ENCODE measurements at regions not wholly inside any gene's neighbourhood (a gene's known extent, or its start where the extent isn't known, plus 50 kb on each side); places are given as distances from the start of the nearest gene placed in this dataset.

DNA sequence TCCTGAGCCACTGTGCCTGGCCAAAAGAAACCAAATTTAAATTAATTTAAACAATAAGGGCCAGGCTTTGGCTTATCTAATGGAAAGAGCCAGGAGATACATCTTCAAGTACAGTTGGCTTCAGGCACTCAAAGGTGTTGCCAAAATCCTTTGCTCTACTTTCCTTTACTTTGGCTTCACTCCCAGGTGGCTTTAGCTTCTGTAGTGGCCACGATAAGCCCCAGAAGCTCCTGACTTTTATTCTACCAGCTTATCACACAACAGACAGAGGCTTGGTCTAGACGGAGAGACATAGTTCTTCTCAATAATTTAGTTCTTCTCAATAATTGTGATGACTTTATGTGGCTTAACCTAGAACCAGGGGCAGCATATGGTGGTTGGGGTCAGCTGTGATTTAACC is 211.2 kb upstream of the LNX1 start:
- Histone ChIP-seq H3K4me1 (ENCODE audit: insufficient read depth) (no peaks in the 10 kb centered on the region), H3K27me3 (no peaks in the 10 kb centered on the region), H4K20me1 (ENCODE audit: insufficient read depth, poor library complexity, severe bottlenecking) (no peaks in the 10 kb centered on the region), H2AFZ (no peak overlapping the region), H3K4me3 (no peak overlapping the region), H3K27ac (no peak overlapping the region), H3K79me2 (no peaks in the 10 kb centered on the region), H3K9me3 (ENCODE audit: low read depth) (no peaks in the 10 kb centered on the region), H3K36me3 (replicated peaks; ENCODE audit: insufficient read depth, low read depth) (no peaks in the 10 kb centered on the region), H3K4me2 (no peak overlapping the region), H3K9me2 (replicated peaks; ENCODE audit: insufficient read depth) (no peaks in the 10 kb centered on the region)
- WGBS (ENCODE audit: low lambda C conversion rate, missing lambda C conversion rate), result 89% methylated on average over 2 of the region's 2 CpGs
- no peak for DNase-seq (ENCODE audit: low spot score)
- TF ChIP-seq CTCF (IDR thresholded peaks at IDR 0.05; ENCODE audit: poor library complexity), result no peak
- no peak for TF ChIP-seq EZH2phosphoT487 (IDR thresholded peaks at IDR 0.05; ENCODE audit: low read depth, severe bottlenecking, unreplicated experiment)
- TF ChIP-seq EZH2 (IDR thresholded peaks at IDR 0.05; ENCODE audit: borderline replicate concordance), result no peak

DNA sequence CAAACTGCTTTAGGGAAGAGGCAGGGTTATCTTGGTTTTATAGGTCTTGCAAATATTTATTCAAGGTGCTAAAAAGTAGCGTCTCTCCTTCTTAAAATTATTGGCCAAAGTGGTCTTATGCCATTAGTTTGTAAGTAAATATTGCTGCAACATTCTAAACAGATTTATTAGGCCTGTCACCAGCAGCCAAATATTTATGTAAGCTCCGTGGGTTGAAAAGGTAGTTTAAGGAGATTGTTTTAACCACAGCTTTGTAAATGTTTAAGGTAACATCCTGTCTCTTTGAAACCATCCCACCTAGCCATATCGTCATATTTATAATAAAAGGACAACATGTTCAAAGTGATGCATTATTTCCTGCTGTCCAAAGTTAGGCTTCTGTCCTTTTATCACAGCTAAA is 210.1 kb upstream of the LNX1 start:
- Histone ChIP-seq H2AFZ (no peak overlapping the region), H3K9me3 (ENCODE audit: low read depth) (no peaks in the 10 kb centered on the region), H3K4me1 (ENCODE audit: insufficient read depth) (no peaks in the 10 kb centered on the region), H3K27ac (no peak overlapping the region), H3K4me3 (no peak overlapping the region), H3K4me2 (no peak overlapping the region), H3K27me3 (no peaks in the 10 kb centered on the region), H3K36me3 (replicated peaks; ENCODE audit: insufficient read depth, low read depth) (no peaks in the 10 kb centered on the region), H4K20me1 (ENCODE audit: insufficient read depth, poor library complexity, severe bottlenecking) (no peaks in the 10 kb centered on the region), H3K79me2 (no peaks in the 10 kb centered on the region), H3K9me2 (replicated peaks; ENCODE audit: insufficient read depth) (no peaks in the 10 kb centered on the region)
- no peak for DNase-seq (ENCODE audit: low spot score)
- WGBS (ENCODE audit: low lambda C conversion rate, missing lambda C conversion rate), result 42% methylated on average over 3 of the region's 3 CpGs
- TF ChIP-seq CTCF (IDR thresholded peaks at IDR 0.05; ENCODE audit: poor library complexity) (no peak), EZH2 (IDR thresholded peaks at IDR 0.05; ENCODE audit: borderline replicate concordance) (no peak), EZH2phosphoT487 (IDR thresholded peaks at IDR 0.05; ENCODE audit: low read depth, severe bottlenecking, unreplicated experiment) (no peak)

GRCh38 chr4:53800741-53801140 is 209.5 kb upstream of the LNX1 start:
- no peaks in the 10 kb centered on the region for H3K4me1 ChIP-seq (ENCODE audit: insufficient read depth)
- no peak overlapping the region for H3K4me3 ChIP-seq
- DNase-seq (ENCODE audit: low spot score), result no peak
- H3K27ac ChIP-seq, result no peak overlapping the region
- no peak overlapping the region for H3K4me2 ChIP-seq
- no peak overlapping the region for H2AFZ ChIP-seq
- H3K9me3 ChIP-seq (ENCODE audit: low read depth), result no peaks in the 10 kb centered on the region
- no peaks in the 10 kb centered on the region for H4K20me1 ChIP-seq (ENCODE audit: insufficient read depth, poor library complexity, severe bottlenecking)
- 87% methylated on average over 3 of the region's 3 CpGs for whole genome bisulfite sequencing (ENCODE audit: low lambda C conversion rate, missing lambda C conversion rate)
- H3K9me2 ChIP-seq (replicated peaks; ENCODE audit: insufficient read depth), result no peaks in the 10 kb centered on the region
- TF ChIP-seq EZH2 (IDR thresholded peaks at IDR 0.05; ENCODE audit: borderline replicate concordance) (no peak), EZH2phosphoT487 (IDR thresholded peaks at IDR 0.05; ENCODE audit: low read depth, severe bottlenecking, unreplicated experiment) (no peak), CTCF (IDR thresholded peaks at IDR 0.05; ENCODE audit: poor library complexity) (no peak)
- no peaks in the 10 kb centered on the region for H3K79me2 ChIP-seq
- H3K27me3 ChIP-seq, result no peaks in the 10 kb centered on the region
- no peaks in the 10 kb centered on the region for H3K36me3 ChIP-seq (replicated peaks; ENCODE audit: insufficient read depth, low read depth)

DNA sequence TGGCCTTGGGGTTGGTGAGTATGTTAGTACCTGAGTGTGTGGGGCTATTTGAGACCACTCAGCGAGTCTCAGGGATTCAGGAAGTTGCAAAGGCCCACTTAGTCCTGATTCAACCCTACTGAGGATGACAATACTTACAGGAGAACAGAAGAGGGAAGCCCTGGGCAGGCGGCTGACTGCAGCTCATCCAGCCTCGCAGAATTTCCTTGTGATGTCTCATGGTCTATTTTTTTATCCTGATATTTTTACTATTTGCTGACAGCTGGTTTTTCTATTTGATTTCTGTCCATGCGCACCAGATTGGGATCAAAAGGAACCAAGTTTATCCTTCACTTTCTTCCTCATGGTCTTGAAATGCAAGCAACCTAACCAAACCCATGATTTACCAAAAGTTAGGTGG is 201.8 kb upstream of the LNX1 start:
- Histone ChIP-seq H3K4me1 (ENCODE audit: insufficient read depth) (no peaks in the 10 kb centered on the region), H3K9me2 (replicated peaks; ENCODE audit: insufficient read depth) (no peaks in the 10 kb centered on the region), H3K27me3 (no peaks in the 10 kb centered on the region), H3K4me2 (no peak overlapping the region), H3K36me3 (replicated peaks; ENCODE audit: insufficient read depth, low read depth) (no peaks in the 10 kb centered on the region), H3K4me3 (no peak overlapping the region), H4K20me1 (ENCODE audit: insufficient read depth, poor library complexity, severe bottlenecking) (no peaks in the 10 kb centered on the region), H3K27ac (no peak overlapping the region), H3K9me3 (ENCODE audit: low read depth) (no peaks in the 10 kb centered on the region), H2AFZ (no peak overlapping the region), H3K79me2 (no peaks in the 10 kb centered on the region)
- TF ChIP-seq CTCF (IDR thresholded peaks at IDR 0.05; ENCODE audit: poor library complexity), result no peak
- no peak for TF ChIP-seq EZH2 (IDR thresholded peaks at IDR 0.05; ENCODE audit: borderline replicate concordance)
- no peak for TF ChIP-seq EZH2phosphoT487 (IDR thresholded peaks at IDR 0.05; ENCODE audit: low read depth, severe bottlenecking, unreplicated experiment)
- no peak for DNase-seq (ENCODE audit: low spot score)
- WGBS (ENCODE audit: low lambda C conversion rate, missing lambda C conversion rate), result 95% methylated on average over 4 of the region's 4 CpGs

All from hepatocyte (in vitro differentiated cells).